IMR-90 (cell line): ENCODE measurements at regions not wholly inside any gene's neighbourhood (a gene's known extent, or its start where the extent isn't known, plus 50 kb on each side); places are given as distances from the start of the nearest gene placed in this dataset.
"Not testable (repeated sequence)": the region's sequence is repeated elsewhere in the genome, so short reads cannot be mapped to it uniquely, and the experiment has no call there.

Experiments used
- ATAC-seq: fragments of 200-7000 bp; cut with Tn5 transposase; 2 replicates; pipeline ENCODE4 v1.9.1; 2020; ENCODE audit warnings: low read depth, mild to moderate bottlenecking, moderate library complexity
- BruUV-seq: library from RNA; stranded (reverse); fragments of 400-500 nt; replicated peaks from 2 replicates; lab custom pipeline; 2021; lab: Mats Ljungman, UMichigan
- CTCF ChIA-PET: fragments of 300-600 bp; formaldehyde crosslinking; extraction: SDS; loops from one replicate; lab custom pipeline; 2021; ENCODE audit warnings: antibody characterized with exemption; lab: Yijun Ruan, JAX
- POLR2A ChIA-PET: fragments of 300-600 bp; sonication (Branson Sonifier 250); formaldehyde crosslinking; loops from one replicate; lab custom pipeline; 2022; ENCODE audit warnings: antibody characterized with exemption; ENCODE audit not compliant: unreplicated experiment; lab: Charles Lee
- DNase-seq: peaks from one replicate; pipeline ENCODE4 v3.0.0; 2013
- H2AFZ ChIP-seq: replicated peaks from 2 replicates; pipeline ENCODE3; 2013; ENCODE audit warnings: low read length, mild to moderate bottlenecking; ENCODE audit not compliant: poor library complexity
- H2AK5ac ChIP-seq: 2 replicates; pipeline ENCODE4 v1.6.1; 2013; ENCODE audit warnings: low read depth, low read length, inconsistent platforms
- H2AK9ac ChIP-seq: replicated peaks from 2 replicates; pipeline ENCODE3; 2013; ENCODE audit warnings: mild to moderate bottlenecking, low read depth, low read length, moderate library complexity; ENCODE audit not compliant: poor library complexity
- H2BK120ac ChIP-seq: 2 replicates; pipeline ENCODE4 v1.6.1; 2013; ENCODE audit warnings: low read depth, low read length, inconsistent platforms
- H2BK15ac ChIP-seq: 3 replicates; pipeline ENCODE4 v1.6.1; 2013; ENCODE audit warnings: low read depth, low read length, inconsistent platforms
- H2BK20ac ChIP-seq: 2 replicates; pipeline ENCODE4 v1.6.1; 2013; ENCODE audit warnings: low read depth, mild to moderate bottlenecking, inconsistent platforms, low read length, moderate library complexity
- H2BK5ac ChIP-seq: 2 replicates; pipeline ENCODE4 v1.6.1; 2013; ENCODE audit warnings: mild to moderate bottlenecking, low read depth, low read length, inconsistent platforms; ENCODE audit not compliant: poor library complexity, severe bottlenecking
- H3K14ac ChIP-seq: replicated peaks from 2 replicates; pipeline ENCODE4 v1.6.1; 2013; ENCODE audit warnings: low read depth, low read length, inconsistent platforms
- H3K18ac ChIP-seq: 2 replicates; pipeline ENCODE4 v1.6.1; 2013; ENCODE audit warnings: low read depth, low read length, control low read depth
- H3K23ac ChIP-seq: 2 replicates; pipeline ENCODE4 v1.6.1; 2013; ENCODE audit warnings: low read depth, low read length, inconsistent platforms
- H3K27ac ChIP-seq: 2 replicates; pipeline ENCODE4 v1.5.1; 2013; ENCODE audit warnings: mild to moderate bottlenecking, control low read depth, low read length; ENCODE audit not compliant: insufficient read depth
- H3K27me3 ChIP-seq: 2 replicates; pipeline ENCODE4 v1.6.1; 2013; ENCODE audit warnings: low read length; ENCODE audit not compliant: control insufficient read depth, insufficient read depth
- H3K36me3 ChIP-seq: 2 replicates; pipeline ENCODE4 v1.6.1; 2013; ENCODE audit warnings: low read length, mixed read lengths; ENCODE audit not compliant: control insufficient read depth, insufficient read depth
- H3K4ac ChIP-seq: 2 replicates; pipeline ENCODE4 v1.6.1; 2013; ENCODE audit warnings: low read depth, low read length, inconsistent platforms
- H3K4me1 ChIP-seq: 2 replicates; pipeline ENCODE4 v1.6.1; 2013; ENCODE audit warnings: low read length, mixed read lengths; ENCODE audit not compliant: control insufficient read depth, insufficient read depth
- H3K4me2 ChIP-seq: 2 replicates; pipeline ENCODE4 v1.6.1; 2013; ENCODE audit warnings: low read depth, mild to moderate bottlenecking, control low read depth, low read length, moderate library complexity
- H3K4me3 ChIP-seq: 2 replicates; pipeline ENCODE4 v1.5.1; 2013; ENCODE audit warnings: low read depth, mild to moderate bottlenecking, control low read depth, low read length, moderate library complexity; ENCODE audit not compliant: insufficient read depth
- H3K56ac ChIP-seq: 2 replicates; pipeline ENCODE4 v1.6.1; 2013; ENCODE audit warnings: low read length, inconsistent platforms; ENCODE audit not compliant: insufficient read depth; ENCODE audit errors: extremely low read depth
- H3K79me1 ChIP-seq, 2 experiments: 2 replicates each; pipeline ENCODE4 v1.6.1; 2013; ENCODE audit warnings: low read length in 2 of 2, inconsistent platforms in 1 of 2, low read depth in 1 of 2
- H3K9ac ChIP-seq: 2 replicates; pipeline ENCODE4 v1.6.1; 2013; ENCODE audit warnings: low read depth, low read length, control low read depth
- H3K9me1 ChIP-seq: 2 replicates; pipeline ENCODE4 v1.6.1; 2013; ENCODE audit warnings: low read length, inconsistent platforms; ENCODE audit not compliant: insufficient read depth
- H3K9me3 ChIP-seq: 2 replicates; pipeline ENCODE4 v1.6.1; 2013; ENCODE audit warnings: low read length; ENCODE audit not compliant: control insufficient read depth, insufficient read depth
- H4K20me1 ChIP-seq: 2 replicates; pipeline ENCODE4 v1.6.1; 2013; ENCODE audit warnings: low read length, inconsistent platforms; ENCODE audit not compliant: insufficient read depth
- H4K5ac ChIP-seq: 2 replicates; pipeline ENCODE4 v1.6.1; 2013; ENCODE audit warnings: mild to moderate bottlenecking, low read depth, low read length, control low read depth
- H4K8ac ChIP-seq, 2 experiments: 2 replicates each; pipeline ENCODE4 v1.6.1; 2013; ENCODE audit warnings: low read depth in 2 of 2, low read length in 2 of 2, control low read depth in 1 of 2, inconsistent platforms in 1 of 2
- H4K91ac ChIP-seq: 2 replicates; pipeline ENCODE4 v1.6.1; 2013; ENCODE audit warnings: low read depth, low read length, inconsistent platforms; ENCODE audit not compliant: insufficient read depth
- WGBS, 2 experiments: methylation state at CpG; one replicate each; pipeline versions ENCODE4 v1.1.5 to v1.1.7; 2013; ENCODE audit warnings: missing lambda C conversion rate in 2 of 2; ENCODE audit not compliant: insufficient read length in 1 of 2; ENCODE audit errors: extremely low coverage in 2 of 2; 5-methylcytosine and 5-hydroxymethylcytosine counted together
- dilution Hi-C: fragments of 300-500 bp; cut with HindIII; formaldehyde crosslinking; loops from one replicate; pipeline ENCODE4 v1.14.3; 2018; ENCODE audit warnings: low sequenced_read_pairs; ENCODE audit not compliant: unreplicated experiment
- in situ Hi-C: fragments of 300-500 bp; cut with MboI; formaldehyde crosslinking; loops from 3 replicates; pipeline ENCODE4 v1.14.3; 2019; ENCODE audit warnings: low sequenced_read_pairs, inconsistent platforms, mixed read lengths
- intact Hi-C: fragments of 100-400 bp; cut with micrococcal nuclease; formaldehyde crosslinking; loops from 2 replicates; pipeline ENCODE4 v1.10.0; 2022

DNA sequence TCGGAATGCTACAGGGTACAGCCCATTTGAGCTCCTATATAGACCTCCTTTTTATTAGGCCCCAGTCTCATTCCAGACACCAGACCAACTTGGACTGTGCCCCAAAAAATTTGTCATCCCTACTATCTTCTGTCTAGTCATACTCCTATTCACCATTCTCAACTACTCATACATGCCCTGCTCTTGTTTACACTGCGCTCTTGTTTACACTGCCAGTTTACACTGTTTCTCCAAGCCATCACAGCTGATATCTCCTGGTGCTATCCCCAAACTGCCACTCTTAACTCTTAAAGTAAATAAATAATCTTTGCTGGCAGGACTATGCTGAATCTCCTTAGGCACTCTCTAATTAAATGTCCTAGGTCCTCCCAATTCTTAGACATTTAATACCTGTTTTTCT is 421.2 kb downstream of the NELL2 start:
- H2AFZ ChIP-seq, H3K4ac ChIP-seq, H2BK5ac ChIP-seq, H3K14ac ChIP-seq, H2BK120ac ChIP-seq, in situ Hi-C loops, H3K4me2 ChIP-seq, H2AK5ac ChIP-seq, H4K8ac ChIP-seq, H3K23ac ChIP-seq, CTCF ChIA-PET, H3K27ac ChIP-seq, H4K20me1 ChIP-seq, H3K9me3 ChIP-seq, H4K5ac ChIP-seq, H3K36me3 ChIP-seq, H3K9ac ChIP-seq, H2BK15ac ChIP-seq, ATAC-seq, H3K27me3 ChIP-seq, H3K18ac ChIP-seq, DNase-seq, H3K4me3 ChIP-seq, intact Hi-C loops, POLR2A ChIA-PET, H3K9me1 ChIP-seq, H2AK9ac ChIP-seq, H3K4me1 ChIP-seq, H4K91ac ChIP-seq, H3K79me1 ChIP-seq, dilution Hi-C loops, BruUV-seq, H3K56ac ChIP-seq, H2BK20ac ChIP-seq: not testable (repeated sequence)
- 38% methylated on average over 1 of the region's 2 CpGs; no CpG with 5 or more reads in 1 of the 2 experiments for WGBS, 2 experiments
